Common myeloid progenitor, CD34-positive (primary cell): ENCODE measurements at regions not wholly inside any gene's neighbourhood (a gene's known extent, or its start where the extent isn't known, plus 50 kb on each side); places are given as distances from the start of the nearest gene placed in this dataset.

Source experiments
- CTCF ChIA-PET: fragments of 350-600 bp; sonication (Branson Sonifier 250); formaldehyde crosslinking; loops from one replicate; lab custom pipeline; 2021; ENCODE audit warnings: antibody characterized with exemption; lab: Charles Lee
- POLR2A ChIA-PET: fragments of 350-600 bp; sonication (Branson Sonifier 250); formaldehyde crosslinking; loops from one replicate; lab custom pipeline; 2021; ENCODE audit warnings: antibody characterized with exemption; lab: Charles Lee
- DNase-seq, 3 donors: peaks; one replicate each; pipeline versions ENCODE4 v3.0.0 to v3.0.0-alpha.2; 2013
- H3K27ac ChIP-seq, 2 experiments: 1 replicate in 1 of 2; 2 replicates in 1 of 2; pipeline ENCODE4 v1.7.0; 2013; ENCODE audit warnings: inconsistent platforms in 2 of 2, low read length in 2 of 2, mild to moderate bottlenecking in 2 of 2, low read depth in 1 of 2, moderate library complexity in 1 of 2; ENCODE audit not compliant: severe bottlenecking in 2 of 2, insufficient read depth in 1 of 2, poor library complexity in 1 of 2
- H3K27me3 ChIP-seq, 5 experiments: replicated peaks in 2 of 5; 1 replicate in 3 of 5; 2 replicates in 2 of 5; pipeline versions ENCODE4 v1.6.1 to v1.7.0; 2013; ENCODE audit warnings: low read length in 4 of 5, mild to moderate bottlenecking in 2 of 5, moderate library complexity in 2 of 5, inconsistent platforms in 1 of 5; ENCODE audit not compliant: insufficient read depth in 5 of 5, control insufficient read depth in 4 of 5
- H3K36me3 ChIP-seq, 4 experiments: 1 replicate in 2 of 4; 2 replicates in 2 of 4; pipeline versions ENCODE4 v1.6.1 to v1.7.0; 2013; ENCODE audit warnings: low read length in 3 of 4, control low read depth in 1 of 4, mild to moderate bottlenecking in 1 of 4; ENCODE audit not compliant: control insufficient read depth in 4 of 4, insufficient read depth in 4 of 4
- H3K4me1 ChIP-seq, 4 experiments: 1 replicate in 3 of 4; 2 replicates in 1 of 4; pipeline versions ENCODE4 v1.6.1 to v1.7.1; 2013; ENCODE audit warnings: low read length in 3 of 4, mild to moderate bottlenecking in 3 of 4, control low read depth in 1 of 4, inconsistent platforms in 1 of 4, moderate library complexity in 1 of 4; ENCODE audit not compliant: control insufficient read depth in 4 of 4, insufficient read depth in 4 of 4; ENCODE audit errors: control extremely low read depth in 1 of 4
- H3K4me3 ChIP-seq, 7 experiments: 1 replicate in 4 of 7; 2 replicates in 3 of 7; pipeline versions ENCODE4 v1.5.1 to v1.7.0; 2013; ENCODE audit warnings: mild to moderate bottlenecking in 7 of 7, low read length in 6 of 7, moderate library complexity in 6 of 7, inconsistent platforms in 2 of 7, low read depth in 2 of 7, control low read depth in 1 of 7; ENCODE audit not compliant: insufficient read depth in 4 of 7, control insufficient read depth in 1 of 7; ENCODE audit errors: extremely low read depth in 1 of 7
- H3K9me3 ChIP-seq, 5 experiments: 1 replicate in 4 of 5; 2 replicates in 1 of 5; pipeline versions ENCODE4 v1.6.1 to v1.7.1; 2013; ENCODE audit warnings: low read length in 4 of 5, mild to moderate bottlenecking in 2 of 5, inconsistent platforms in 1 of 5, low read depth in 1 of 5, moderate library complexity in 1 of 5; ENCODE audit not compliant: control insufficient read depth in 4 of 5, insufficient read depth in 2 of 5; ENCODE audit errors: control extremely low read depth in 1 of 5
- WGBS: methylation state at CpG from one replicate; pipeline ENCODE4 v1.1.5; 2013; ENCODE audit not compliant: insufficient coverage; 5-methylcytosine and 5-hydroxymethylcytosine counted together

DNA sequence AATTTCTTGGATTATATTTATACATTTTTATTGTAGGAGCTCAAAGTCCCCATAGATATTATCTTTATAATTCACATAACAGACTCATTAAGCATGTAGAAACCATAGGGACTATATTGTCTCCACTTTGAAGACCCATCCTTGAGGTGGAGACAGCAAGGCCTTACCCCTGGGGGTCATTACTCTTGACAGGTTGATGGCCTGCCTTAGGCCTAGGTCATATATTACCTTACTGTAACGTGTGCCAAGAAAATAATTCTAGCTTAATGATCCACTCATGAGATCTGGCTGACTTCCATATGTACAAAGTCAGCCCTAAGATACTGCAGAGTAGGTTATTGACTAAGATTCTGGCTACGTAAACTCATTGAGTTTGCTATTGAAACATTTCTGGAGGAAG, 65.4 kb upstream of the GLS start:
- Histone ChIP-seq H3K4me3 (no peak overlapping the region), H3K27ac (no peak overlapping the region), H3K36me3 (no peaks in the 10 kb centered on the region), H3K4me1 (no peaks in the 10 kb centered on the region), H3K27me3 (no peaks in the 10 kb centered on the region), H3K9me3 (peaks cover 0 to 5% (median 0%) of the 10 kb centered on the region in 5 experiments)
- ChIA-PET POLR2A (interaction anchor here (0.6 kb wide), 1 partner anchor 754 kb away, joined by 3 read pairs; no protein-coding TSS in a partner anchor), CTCF (interaction anchor here (1.1 to 1.2 kb wide), 2 partner anchors 9 to 10 kb away, joined by 3 read pairs; no protein-coding TSS in a partner anchor)
- WGBS: 100% methylated on average over 1 of the region's 2 CpGs
- DNase-seq: no peak

DNA sequence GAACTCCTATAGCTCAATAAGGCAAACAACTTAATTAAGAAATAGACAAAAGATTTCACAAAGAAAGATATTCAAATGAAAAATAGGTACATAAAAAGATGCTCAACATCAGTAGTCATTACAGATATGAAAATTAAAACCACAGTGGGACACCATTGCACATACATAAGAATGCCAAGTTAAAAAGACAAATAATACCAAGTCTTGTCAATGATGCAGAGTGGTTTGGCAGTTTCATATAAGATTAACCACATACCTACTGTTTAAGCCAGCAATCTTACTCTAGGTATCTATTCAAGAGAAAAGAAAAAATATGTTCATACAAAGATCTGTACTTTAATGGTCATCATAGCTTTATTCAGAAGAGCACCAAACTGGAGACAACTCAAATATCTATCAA, 63.5 kb upstream of the GLS start:
- H3K4me3 ChIP-seq: no peak overlapping the region
- peaks cover 0 to 5% (median 0%) of the 10 kb centered on the region in 5 experiments for H3K9me3 ChIP-seq
- no peak overlapping the region for H3K27ac ChIP-seq
- H3K4me1 ChIP-seq: no peaks in the 10 kb centered on the region
- H3K27me3 ChIP-seq: no peaks in the 10 kb centered on the region
- H3K36me3 ChIP-seq: no peaks in the 10 kb centered on the region
- DNase-seq: no peak
- ChIA-PET CTCF (interaction anchor here (1.1 kb wide), 1 partner anchor 9 kb away, joined by 4 read pairs; no protein-coding TSS in a partner anchor), POLR2A (no interaction called here)

DNA sequence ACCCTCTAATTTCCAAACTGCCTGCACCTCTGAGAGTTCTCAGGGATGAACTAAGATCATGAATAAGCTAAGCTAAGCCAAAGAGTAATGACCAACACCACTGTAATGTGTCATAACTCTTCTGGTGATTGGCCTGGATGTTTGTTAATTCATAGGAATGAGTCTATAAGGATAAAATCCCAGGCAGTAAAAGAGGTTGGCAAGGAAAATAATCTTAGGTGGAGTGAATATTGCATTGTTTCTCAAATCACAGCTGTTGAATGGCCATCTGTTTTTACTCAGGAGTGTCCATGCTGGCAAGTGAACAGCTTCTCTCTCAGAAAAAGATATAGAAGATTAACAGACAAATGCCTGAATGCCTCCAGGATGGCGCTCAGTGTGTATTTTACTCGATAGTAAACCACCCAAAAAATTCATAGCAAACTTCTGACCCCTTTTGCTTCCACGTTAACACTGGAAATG, 60.8 kb upstream of the GLS start:
- no peak overlapping the region for H3K4me3 ChIP-seq
- no peaks in the 10 kb centered on the region for H3K4me1 ChIP-seq
- no peaks in the 10 kb centered on the region for H3K27me3 ChIP-seq
- CTCF ChIA-PET: interaction anchor here (0.7 to 1.2 kb wide), 2 partner anchors 10 to 15 kb away, joined by 4 read pairs; no protein-coding TSS in a partner anchor
- 100% methylated on average over 3 of the region's 3 CpGs for WGBS
- DNase-seq: no peak
- POLR2A ChIA-PET: no interaction called here
- peaks cover 0 to 5% (median 0%) of the 10 kb centered on the region in 5 experiments for H3K9me3 ChIP-seq
- no peaks in the 10 kb centered on the region for H3K36me3 ChIP-seq
- H3K27ac ChIP-seq: no peak overlapping the region

DNA sequence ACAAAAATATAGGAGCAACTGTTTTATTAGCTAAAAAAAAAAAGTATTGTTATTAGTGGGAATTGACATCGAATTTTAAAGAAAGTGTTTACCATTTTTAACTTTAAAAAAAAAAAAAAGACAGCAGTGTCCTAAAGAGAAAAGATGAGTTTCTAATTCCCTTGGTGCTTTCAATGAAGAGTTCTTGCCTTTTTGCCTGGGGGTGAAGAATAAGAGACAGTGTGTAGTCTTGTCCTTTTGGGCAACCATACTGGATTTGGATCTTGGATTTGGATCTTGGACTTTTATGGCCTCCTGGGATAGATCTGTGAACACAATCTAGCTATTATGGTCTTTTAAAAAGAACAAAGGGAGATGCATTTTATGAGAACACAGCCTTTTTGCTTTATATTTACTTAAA, 60.2 kb upstream of the GLS start:
- WGBS: no CpG with 5 or more reads among the region's 1 CpG
- DNase-seq: no peak
- Histone ChIP-seq H3K4me3 (no peak overlapping the region), H3K4me1 (no peaks in the 10 kb centered on the region), H3K27me3 (no peaks in the 10 kb centered on the region), H3K27ac (no peak overlapping the region), H3K9me3 (peaks cover 0 to 5% (median 0%) of the 10 kb centered on the region in 5 experiments), H3K36me3 (no peaks in the 10 kb centered on the region)
- ChIA-PET POLR2A (no interaction called here), CTCF (interaction anchor here (0.7 kb wide), 1 partner anchor 15 kb away, joined by 4 read pairs; no protein-coding TSS in a partner anchor)

DNA sequence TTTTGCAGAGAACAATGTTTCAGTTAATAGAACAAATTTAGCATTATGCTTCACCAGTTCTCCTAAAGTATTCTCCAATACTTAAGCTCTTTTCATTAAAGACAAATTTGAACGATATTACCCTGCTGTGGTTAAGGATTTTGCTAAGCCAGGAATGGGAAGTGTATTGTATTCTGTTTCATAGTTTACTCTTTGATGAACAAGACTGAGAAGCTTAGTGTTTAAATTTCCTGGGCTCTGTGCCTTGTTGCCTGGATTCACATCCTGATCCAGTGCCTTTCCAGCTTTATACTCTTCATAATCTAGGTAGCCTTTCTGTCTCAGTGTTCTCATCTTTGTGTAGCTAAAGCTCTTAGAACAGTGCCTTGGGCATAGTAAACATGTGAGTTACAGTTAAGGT, 58.6 kb upstream of the GLS start:
- Histone ChIP-seq H3K4me3 (no peak overlapping the region), H3K4me1 (no peaks in the 10 kb centered on the region), H3K27ac (no peak overlapping the region), H3K27me3 (no peaks in the 10 kb centered on the region), H3K9me3 (peaks cover 0 to 1% (median 0%) of the 10 kb centered on the region in 5 experiments), H3K36me3 (no peaks in the 10 kb centered on the region)
- no peak for DNase-seq
- WGBS: no CpG with 5 or more reads among the region's 1 CpG
- ChIA-PET POLR2A (no interaction called here), CTCF (interaction anchor here (0.7 to 1.2 kb wide), 3 partner anchors 13 to 26 kb away, joined by 3 to 5 read pairs (median 3); no protein-coding TSS in a partner anchor)

DNA sequence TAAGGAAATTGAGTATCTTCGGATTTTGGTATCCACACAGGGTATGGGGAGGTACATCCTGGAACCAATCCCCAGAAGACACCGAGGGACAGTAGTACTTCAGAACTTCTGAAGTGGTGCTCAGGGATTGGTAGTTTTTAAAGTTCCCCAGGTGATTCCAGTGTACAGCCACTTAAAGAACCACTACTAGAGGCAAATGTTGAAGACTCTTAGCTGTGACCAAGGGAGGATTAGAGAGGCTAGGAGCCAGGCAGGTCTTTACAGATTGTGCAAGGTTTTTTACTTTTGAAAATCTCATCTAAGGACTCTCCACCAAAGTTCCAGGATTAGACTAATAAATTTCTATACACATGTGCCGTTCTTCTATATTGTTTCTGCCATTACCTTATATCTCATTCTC, 52.9 kb upstream of the GLS start:
- ChIA-PET POLR2A (no interaction called here), CTCF (no interaction called here)
- H3K9me3 ChIP-seq: no peaks in the 10 kb centered on the region
- DNase-seq: no peak
- no peaks in the 10 kb centered on the region for H3K27me3 ChIP-seq
- no peaks in the 10 kb centered on the region for H3K36me3 ChIP-seq
- no peaks in the 10 kb centered on the region for H3K4me1 ChIP-seq
- H3K27ac ChIP-seq: no peak overlapping the region
- no peak overlapping the region for H3K4me3 ChIP-seq
- 94% methylated on average over 2 of the region's 3 CpGs for WGBS

DNA sequence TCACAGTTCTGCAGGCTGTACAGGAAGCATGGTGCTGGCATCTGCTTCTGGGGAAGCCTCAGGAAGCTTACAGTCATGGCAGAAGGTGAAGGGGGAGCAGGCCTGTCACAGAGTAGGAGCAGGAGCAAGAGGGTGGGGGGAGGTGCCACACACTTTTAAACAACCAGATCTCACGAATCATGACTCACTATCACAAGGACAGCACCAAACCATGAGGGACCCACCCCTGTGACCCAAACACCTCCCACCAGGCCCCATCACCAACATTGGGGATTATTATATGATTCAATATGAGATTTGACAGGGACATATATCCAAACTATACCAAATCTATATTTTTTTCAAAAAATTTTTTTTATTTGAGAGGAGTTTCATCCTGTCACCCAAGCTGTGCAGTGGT, 51.0 kb upstream of the GLS start:
- Histone ChIP-seq H3K9me3 (no peaks in the 10 kb centered on the region), H3K27ac (no peak overlapping the region), H3K4me1 (no peaks in the 10 kb centered on the region), H3K36me3 (no peaks in the 10 kb centered on the region), H3K27me3 (no peaks in the 10 kb centered on the region), H3K4me3 (no peak overlapping the region)
- no peak for DNase-seq
- CTCF ChIA-PET: no interaction called here
- POLR2A ChIA-PET: no interaction called here
- no CpG with 5 or more reads among the region's 1 CpG for WGBS
